Osteoblast (primary cell): ENCODE measurements at regions not wholly inside any gene's neighbourhood (a gene's known extent, or its start where the extent isn't known, plus 50 kb on each side); places are given as distances from the start of the nearest gene placed in this dataset.
A peak's percentile ranks its signal among the peaks of the same experiment; 100 is the strongest.

Source experiments
- DNase-seq: peaks from one replicate; pipeline ENCODE4 v3.0.0; 2011; ENCODE audit warnings: low spot score, mixed read lengths; ENCODE audit not compliant: insufficient read length; ENCODE audit errors: missing footprints
- H2AFZ ChIP-seq: 2 replicates; pipeline ENCODE4 v1.6.0; 2011; ENCODE audit warnings: mild to moderate bottlenecking, low read length
- H3K27ac ChIP-seq: 2 replicates; pipeline ENCODE4 v1.5.1; 2011; ENCODE audit warnings: mild to moderate bottlenecking, low read depth, low read length, moderate library complexity
- H3K27me3 ChIP-seq: 2 replicates; pipeline ENCODE4 v1.6.0; 2012; ENCODE audit warnings: mild to moderate bottlenecking, control low read depth, inconsistent platforms, low read length, moderate library complexity; ENCODE audit not compliant: insufficient read depth
- H3K36me3 ChIP-seq: 2 replicates; pipeline ENCODE4 v1.5.1; 2011; ENCODE audit warnings: mild to moderate bottlenecking, low read length, control low read depth, moderate library complexity; ENCODE audit not compliant: insufficient read depth
- H3K4me1 ChIP-seq: 2 replicates; pipeline ENCODE4 v1.5.1; 2011; ENCODE audit warnings: mild to moderate bottlenecking, low read length, control low read depth, moderate library complexity; ENCODE audit not compliant: insufficient read depth
- H3K4me2 ChIP-seq: 2 replicates; pipeline ENCODE4 v1.6.0; 2011; ENCODE audit warnings: mild to moderate bottlenecking, low read length; ENCODE audit not compliant: insufficient read depth
- H3K4me3 ChIP-seq: fragments of 200-600 bp; sonication (generic); 3 replicates; pipeline ENCODE4 v1.5.1; 2012; ENCODE audit warnings: mild to moderate bottlenecking, low read length, inconsistent platforms; ENCODE audit not compliant: insufficient read depth
- H3K79me2 ChIP-seq: 2 replicates; pipeline ENCODE4 v1.6.0; 2012; ENCODE audit warnings: mild to moderate bottlenecking, low read length, control low read depth, inconsistent platforms; ENCODE audit not compliant: insufficient read depth
- H3K9me3 ChIP-seq: 2 replicates; pipeline ENCODE4 v1.5.1; 2011; ENCODE audit warnings: low read depth, low read length, control low read depth
- H4K20me1 ChIP-seq: 2 replicates; pipeline ENCODE4 v1.6.0; 2012; ENCODE audit warnings: mild to moderate bottlenecking, low read length, control low read depth; ENCODE audit not compliant: insufficient read depth
- CTCF ChIP-seq: IDR thresholded peaks from 2 replicates; pipeline ENCODE4 v1.5.1; 2011; ENCODE audit warnings: mild to moderate bottlenecking, low read depth, low read length, moderate library complexity; ENCODE audit errors: extremely low read depth

- Histone ChIP-seq H2AFZ (no peak overlapping the region), H3K4me3 (no peak overlapping the region), H3K4me2 (no peak overlapping the region), H3K27ac (no peak overlapping the region), H3K4me1 (no peaks in the 10 kb centered on the region), H3K36me3 (no peaks in the 10 kb centered on the region), H4K20me1 (no peaks in the 10 kb centered on the region), H3K9me3 (no peaks in the 10 kb centered on the region), H3K27me3 (no peaks in the 10 kb centered on the region), H3K79me2 (no peaks in the 10 kb centered on the region)
- no peak for DNase-seq
- no peak for TF ChIP-seq CTCF
These were observed 601.4 kb upstream of the CA10 start for GRCh38 chr17:52759864-52760263.

- Histone ChIP-seq H2AFZ (no peak overlapping the region), H4K20me1 (no peaks in the 10 kb centered on the region), H3K4me3 (no peak overlapping the region), H3K4me1 (no peaks in the 10 kb centered on the region), H3K36me3 (no peaks in the 10 kb centered on the region), H3K27ac (no peak overlapping the region), H3K4me2 (no peak overlapping the region), H3K27me3 (no peaks in the 10 kb centered on the region), H3K79me2 (no peaks in the 10 kb centered on the region), H3K9me3 (no peaks in the 10 kb centered on the region)
- DNase-seq: peak; percentile 4
- no peak for TF ChIP-seq CTCF
These were observed 600.0 kb upstream of the CA10 start for GRCh38 chr17:52758481-52758880.

GRCh38 chr17:52756746-52757145, 598.2 kb upstream of the CA10 start:
- TF ChIP-seq CTCF: no peak
- Histone ChIP-seq H3K9me3 (no peaks in the 10 kb centered on the region), H3K4me2 (no peak overlapping the region), H3K27me3 (no peaks in the 10 kb centered on the region), H3K79me2 (no peaks in the 10 kb centered on the region), H3K36me3 (no peaks in the 10 kb centered on the region), H3K4me1 (no peaks in the 10 kb centered on the region), H3K27ac (no peak overlapping the region), H2AFZ (no peak overlapping the region), H3K4me3 (no peak overlapping the region), H4K20me1 (no peaks in the 10 kb centered on the region)
- DNase-seq: no peak

DNA sequence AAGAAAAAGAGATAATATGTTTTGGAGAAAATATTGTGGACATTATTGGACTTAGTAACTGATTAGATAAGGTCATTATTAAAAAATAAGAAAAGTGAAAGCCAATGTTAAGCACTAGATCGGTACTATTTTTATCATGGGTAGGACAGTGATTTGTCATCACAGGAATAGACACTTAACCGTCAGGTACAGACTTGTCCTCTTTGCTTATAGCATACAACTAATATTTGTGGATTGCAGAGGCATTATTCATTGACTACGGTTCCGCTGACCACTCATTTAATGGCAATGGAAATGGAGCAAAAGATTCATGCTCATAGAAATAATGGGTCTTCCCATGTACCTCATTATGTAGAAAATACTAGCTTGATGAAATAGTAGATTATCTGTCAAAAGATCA, 596.3 kb upstream of the CA10 start:
- Histone ChIP-seq H3K4me3 (no peak overlapping the region), H3K4me2 (no peak overlapping the region), H3K36me3 (no peaks in the 10 kb centered on the region), H3K4me1 (no peaks in the 10 kb centered on the region), H3K27ac (no peak overlapping the region), H3K79me2 (no peaks in the 10 kb centered on the region), H3K9me3 (peaks cover under 1% of the 10 kb centered on the region), H3K27me3 (no peaks in the 10 kb centered on the region), H2AFZ (no peak overlapping the region), H4K20me1 (no peaks in the 10 kb centered on the region)
- no peak for DNase-seq
- no peak for TF ChIP-seq CTCF
